Sigmoid colon (tissue), 6 donors: ENCODE measurements at regions not wholly inside any gene's neighbourhood (a gene's known extent, or its start where the extent isn't known, plus 50 kb on each side); places are given as distances from the start of the nearest gene placed in this dataset.

Experiments used
- DNase-seq: peaks from one replicate; pipeline ENCODE4 v3.0.0-alpha.2; 2019
- H3K27ac ChIP-seq, 4 donors: fragments of 200-600 bp; sonication (generic); one replicate each; pipeline ENCODE4 v1.5.1; 2016 to 2019; ENCODE audit warnings: mild to moderate bottlenecking in 1 of 4
- H3K27me3 ChIP-seq, 3 donors: fragments of 200-600 bp; sonication (generic); one replicate each; pipeline ENCODE4 v1.5.1; 2019; ENCODE audit warnings: mild to moderate bottlenecking in 1 of 3
- H3K36me3 ChIP-seq, 4 donors: fragments of 200-600 bp; sonication (generic); one replicate each; pipeline ENCODE4 v1.5.1; 2016 to 2019
- H3K4me1 ChIP-seq, 4 donors: fragments of 200-600 bp; sonication (generic); one replicate each; pipeline ENCODE4 v1.5.1; 2017 to 2019
- H3K4me3 ChIP-seq, 4 donors: fragments of 200-600 bp; sonication (generic); one replicate each; pipeline ENCODE4 v1.5.1; 2017 to 2019; ENCODE audit warnings: mild to moderate bottlenecking in 2 of 4, moderate library complexity in 1 of 4
- H3K9me3 ChIP-seq, 4 donors: fragments of 200-600 bp in 3 of 4; sonication (generic) in 3 of 4; one replicate each; pipeline versions ENCODE4 v1.5.1 to v1.6.1; 2013 to 2019
- EP300 ChIP-seq, 4 donors: sonication (generic); formaldehyde crosslinking; IDR thresholded peaks; one replicate each; pipeline ENCODE4 v1.6.1; 2017; ENCODE audit warnings: antibody characterized with exemption in 4 of 4
- POLR2A ChIP-seq, 2 donors: fragments of 450-650 bp; IDR thresholded peaks; one replicate each; pipeline ENCODE4 v1.6.1; 2016; ENCODE audit warnings: antibody characterized with exemption in 2 of 2, mild to moderate bottlenecking in 2 of 2, moderate library complexity in 2 of 2
- POLR2AphosphoS5 ChIP-seq, 4 donors: sonication (generic); formaldehyde crosslinking; IDR thresholded peaks; one replicate each; pipeline ENCODE4 v1.6.1; 2017; ENCODE audit warnings: antibody characterized with exemption in 4 of 4
- WGBS, 2 donors: extraction: QIAGEN DNeasy Blood & Tissue Kit; methylation state at CpG; one replicate each; pipeline ENCODE4 v1.1.7; 2013; 5-methylcytosine and 5-hydroxymethylcytosine counted together
- intact Hi-C: fragments of 100-400 bp; cut with DNase I; formaldehyde crosslinking; loops from one replicate; pipeline ENCODE4 v1.15.1; 2023
- TF ChIP-seq, protein P1 (sequence below), 4 experiments: fragments of 450-650 bp in 3 of 4; fragments of 200-600 bp in 1 of 4; IDR thresholded peaks; one replicate each; pipeline ENCODE4 v1.5.1; 2016 to 2019; ENCODE audit warnings: antibody characterized with exemption in 4 of 4, mild to moderate bottlenecking in 3 of 4, moderate library complexity in 2 of 4
- donor health status: healthy with polysubstance abuse.
- donor health status: healthy.

DNA sequence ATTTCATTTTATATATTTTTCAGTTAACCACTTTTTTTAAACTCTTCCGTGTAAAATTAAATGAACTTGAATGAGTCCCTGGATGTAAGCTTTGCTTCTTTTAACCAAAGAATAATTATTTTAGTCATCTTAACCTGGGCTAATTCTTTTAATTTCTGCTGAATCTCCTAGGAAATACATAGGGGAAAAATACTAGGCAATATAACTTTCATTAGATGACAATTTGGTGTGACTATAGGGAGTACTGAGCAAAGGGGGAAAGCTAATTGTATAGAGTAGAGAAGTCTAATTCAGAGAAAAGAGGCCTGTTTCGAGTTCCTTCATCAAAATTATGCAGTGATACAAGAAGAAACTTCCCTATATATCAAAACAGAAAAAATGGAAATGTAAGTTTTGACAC, 388.1 kb downstream of the NOVA1 start:
- no peak overlapping the region for H3K4me3 ChIP-seq
- H3K27me3 ChIP-seq, result no peaks in the 10 kb centered on the region
- 84% methylated on average over 2 of the region's 2 CpGs for WGBS, 2 donors
- DNase-seq, result no peak
- H3K9me3 ChIP-seq, result no peaks in the 10 kb centered on the region
- H3K27ac ChIP-seq, result no peak overlapping the region
- H3K36me3 ChIP-seq, result no peaks in the 10 kb centered on the region
- TF ChIP-seq POLR2A (IDR thresholded peaks at IDR 0.05), result no peak
- H3K4me1 ChIP-seq, result peaks cover 0 to 4% (median 0%) of the 10 kb centered on the region in 4 donors
- intact Hi-C loops, result no loop called here

DNA sequence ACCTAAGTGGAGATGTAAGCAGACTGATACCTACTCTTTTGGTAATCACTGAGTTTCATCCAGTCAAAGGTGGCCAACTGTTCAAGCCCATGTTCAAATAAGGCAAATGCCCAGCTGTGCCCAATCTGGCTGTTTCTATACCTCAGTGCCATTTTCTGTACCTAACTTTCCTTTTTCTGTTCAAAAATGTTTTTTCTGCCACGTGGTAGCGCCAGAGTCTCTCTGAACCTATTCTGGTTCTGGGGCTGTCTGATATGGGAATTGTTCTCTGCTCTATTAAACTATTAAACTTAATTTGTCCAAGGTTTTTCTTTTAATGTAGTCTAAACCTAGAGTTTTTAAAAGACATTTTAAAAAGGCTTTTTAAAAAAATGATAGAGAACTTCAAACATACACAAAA, 391.2 kb downstream of the NOVA1 start:
- Histone ChIP-seq H3K27me3 (no peaks in the 10 kb centered on the region), H3K36me3 (no peaks in the 10 kb centered on the region), H3K4me1 (peaks cover 0 to 4% (median 0%) of the 10 kb centered on the region in 4 donors), H3K27ac (no peak overlapping the region), H3K4me3 (no peak overlapping the region), H3K9me3 (no peaks in the 10 kb centered on the region)
- intact Hi-C loops, result no loop called here
- no peak for DNase-seq
- TF ChIP-seq POLR2A (IDR thresholded peaks at IDR 0.05) (no peak), POLR2AphosphoS5 (IDR thresholded peaks at IDR 0.05) (no peak), EP300 (IDR thresholded peaks at IDR 0.05) (no peak)
- TF ChIP-seq, protein P1, sequence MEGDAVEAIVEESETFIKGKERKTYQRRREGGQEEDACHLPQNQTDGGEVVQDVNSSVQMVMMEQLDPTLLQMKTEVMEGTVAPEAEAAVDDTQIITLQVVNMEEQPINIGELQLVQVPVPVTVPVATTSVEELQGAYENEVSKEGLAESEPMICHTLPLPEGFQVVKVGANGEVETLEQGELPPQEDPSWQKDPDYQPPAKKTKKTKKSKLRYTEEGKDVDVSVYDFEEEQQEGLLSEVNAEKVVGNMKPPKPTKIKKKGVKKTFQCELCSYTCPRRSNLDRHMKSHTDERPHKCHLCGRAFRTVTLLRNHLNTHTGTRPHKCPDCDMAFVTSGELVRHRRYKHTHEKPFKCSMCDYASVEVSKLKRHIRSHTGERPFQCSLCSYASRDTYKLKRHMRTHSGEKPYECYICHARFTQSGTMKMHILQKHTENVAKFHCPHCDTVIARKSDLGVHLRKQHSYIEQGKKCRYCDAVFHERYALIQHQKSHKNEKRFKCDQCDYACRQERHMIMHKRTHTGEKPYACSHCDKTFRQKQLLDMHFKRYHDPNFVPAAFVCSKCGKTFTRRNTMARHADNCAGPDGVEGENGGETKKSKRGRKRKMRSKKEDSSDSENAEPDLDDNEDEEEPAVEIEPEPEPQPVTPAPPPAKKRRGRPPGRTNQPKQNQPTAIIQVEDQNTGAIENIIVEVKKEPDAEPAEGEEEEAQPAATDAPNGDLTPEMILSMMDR (IDR thresholded peaks at IDR 0.05), result no peak
- 63 to 79% methylated on average over 2 of the region's 2 CpGs for WGBS, 2 donors

DNA sequence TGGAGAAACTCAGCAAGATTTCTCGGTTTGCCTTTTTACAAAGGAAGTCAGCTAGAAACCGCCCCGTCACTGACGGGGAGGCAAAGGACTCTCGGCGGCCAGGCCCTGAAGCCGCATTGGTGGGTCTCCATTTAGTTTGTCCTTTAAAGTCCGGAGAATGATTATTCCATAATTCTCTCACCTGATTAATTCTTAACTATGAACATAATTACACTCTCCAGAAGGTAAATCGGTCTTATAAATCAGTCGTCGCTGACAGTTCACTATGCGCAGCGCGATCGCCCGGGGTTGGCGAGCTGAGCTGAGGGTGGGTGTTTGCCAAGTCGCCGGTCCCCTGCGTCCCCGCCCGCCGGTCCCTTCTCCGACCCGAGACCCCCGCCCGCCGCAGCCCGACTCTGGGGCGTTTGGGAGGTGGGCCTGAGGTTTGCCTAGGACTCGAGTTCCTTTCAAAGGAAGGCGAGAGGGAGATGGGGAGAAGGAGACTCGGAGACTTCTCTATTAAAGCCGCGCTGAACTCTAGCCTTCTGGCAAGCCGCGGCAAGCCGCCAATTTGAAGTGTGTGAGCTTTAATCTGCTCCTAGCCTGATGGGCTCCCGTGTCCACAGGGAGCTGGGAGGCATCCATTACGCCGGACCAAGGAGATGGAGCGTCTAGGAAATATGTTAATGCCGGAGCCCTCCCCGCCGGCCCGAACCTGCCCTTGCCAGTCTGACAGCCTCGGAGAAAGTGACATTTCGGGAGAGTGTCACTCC, 392.9 kb downstream of the NOVA1 start:
- Histone ChIP-seq H3K27ac (peak overlapping the region in 3 of 4 donors; percentile 29 to 67 (median 65)), H3K4me3 (peak overlapping the region; percentile 36 to 56 (median 52)), H3K9me3 (no peaks in the 10 kb centered on the region), H3K27me3 (no peaks in the 10 kb centered on the region), H3K4me1 (peaks cover 0 to 4% (median 0%) of the 10 kb centered on the region in 4 donors), H3K36me3 (no peaks in the 10 kb centered on the region)
- TF ChIP-seq POLR2A (IDR thresholded peaks at IDR 0.05) (no peak), POLR2AphosphoS5 (IDR thresholded peaks at IDR 0.05) (no peak), EP300 (IDR thresholded peaks at IDR 0.05) (no peak)
- TF ChIP-seq, protein P1 (IDR thresholded peaks at IDR 0.05), result no peak
- intact Hi-C loops, result no loop called here
- WGBS, 2 donors, result 8 to 13% methylated on average over 48 of the region's 48 CpGs
- DNase-seq, result peak; percentile 72

DNA sequence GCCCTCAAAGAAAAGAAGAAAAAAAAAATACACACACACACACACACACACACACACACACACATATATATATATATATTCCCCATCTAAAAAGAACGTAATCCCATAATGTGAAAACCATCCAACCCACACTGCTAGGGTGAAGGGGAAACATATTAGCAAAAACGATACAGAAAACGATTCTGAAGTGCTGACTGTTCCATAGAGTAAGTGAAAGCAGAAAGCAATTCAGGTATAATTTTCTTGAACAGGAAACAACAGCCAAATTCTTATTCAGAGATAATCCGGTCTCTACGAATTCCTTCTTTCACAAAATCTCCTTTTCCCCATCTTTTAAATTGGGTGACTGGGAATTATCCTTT, 393.5 kb downstream of the NOVA1 start:
- peak overlapping the region in 3 of 4 donors; percentile 50 to 56 (median 54) for H3K4me3 ChIP-seq
- WGBS, 2 donors, result 39 to 55% methylated on average over 5 of the region's 5 CpGs
- intact Hi-C loops, result no loop called here

DNA sequence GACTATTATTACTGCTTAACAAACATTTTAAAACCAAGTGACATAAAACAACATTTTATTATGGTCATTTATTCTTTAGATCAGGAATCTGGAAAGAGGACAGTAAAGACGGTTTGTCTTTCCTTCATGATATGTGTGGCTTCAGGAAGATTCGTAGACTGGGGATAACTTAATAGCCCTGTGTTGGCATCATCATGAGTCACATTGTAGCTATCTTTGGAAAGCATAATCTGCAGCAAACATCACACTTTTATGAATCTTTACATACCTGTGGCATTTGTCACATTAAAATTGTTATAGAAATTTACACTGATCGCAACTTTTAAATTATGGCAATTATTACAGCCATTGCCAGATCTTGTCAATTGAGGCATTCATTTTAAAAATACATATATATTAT, 397.1 kb downstream of the NOVA1 start:
- intact Hi-C loops, result no loop called here
- WGBS, 2 donors, result 59 to 87% methylated on average over 3 of the region's 3 CpGs
- Histone ChIP-seq H3K9me3 (no peaks in the 10 kb centered on the region), H3K27me3 (no peaks in the 10 kb centered on the region), H3K4me1 (peaks cover 0 to 4% (median 0%) of the 10 kb centered on the region in 4 donors), H3K27ac (no peak overlapping the region), H3K36me3 (no peaks in the 10 kb centered on the region), H3K4me3 (no peak overlapping the region)
- TF ChIP-seq EP300 (IDR thresholded peaks at IDR 0.05), result no peak
- TF ChIP-seq POLR2AphosphoS5 (IDR thresholded peaks at IDR 0.05), result no peak
- TF ChIP-seq, protein P1 (IDR thresholded peaks at IDR 0.05), result no peak
- TF ChIP-seq POLR2A (IDR thresholded peaks at IDR 0.05), result no peak
- no peak for DNase-seq

More for the DNA sequence above, 393.5 kb downstream of the NOVA1 start:
- TF ChIP-seq EP300 (IDR thresholded peaks at IDR 0.05) (no peak), POLR2AphosphoS5 (IDR thresholded peaks at IDR 0.05) (no peak), POLR2A (IDR thresholded peaks at IDR 0.05) (no peak)
- TF ChIP-seq, protein P1 (IDR thresholded peaks at IDR 0.05), result no peak
- no peak for DNase-seq
- Histone ChIP-seq H3K27ac (peak overlapping the region in 3 of 4 donors; percentile 29 to 67 (median 65)), H3K36me3 (no peaks in the 10 kb centered on the region), H3K27me3 (no peaks in the 10 kb centered on the region), H3K4me1 (peaks cover 0 to 4% (median 0%) of the 10 kb centered on the region in 4 donors), H3K9me3 (no peaks in the 10 kb centered on the region)
